GM18909 (cell line): ENCODE measurements at regions not wholly inside any gene's neighbourhood (a gene's known extent, or its start where the extent isn't known, plus 50 kb on each side); places are given as distances from the start of the nearest gene placed in this dataset.

Experiments
- ATAC-seq: cut with Tn5 transposase; IDR thresholded peaks from one replicate; pipeline ENCODE4 v1.9.1; 2021; ENCODE audit warnings: mild to moderate bottlenecking; ENCODE audit not compliant: unreplicated experiment, poor library complexity

DNA sequence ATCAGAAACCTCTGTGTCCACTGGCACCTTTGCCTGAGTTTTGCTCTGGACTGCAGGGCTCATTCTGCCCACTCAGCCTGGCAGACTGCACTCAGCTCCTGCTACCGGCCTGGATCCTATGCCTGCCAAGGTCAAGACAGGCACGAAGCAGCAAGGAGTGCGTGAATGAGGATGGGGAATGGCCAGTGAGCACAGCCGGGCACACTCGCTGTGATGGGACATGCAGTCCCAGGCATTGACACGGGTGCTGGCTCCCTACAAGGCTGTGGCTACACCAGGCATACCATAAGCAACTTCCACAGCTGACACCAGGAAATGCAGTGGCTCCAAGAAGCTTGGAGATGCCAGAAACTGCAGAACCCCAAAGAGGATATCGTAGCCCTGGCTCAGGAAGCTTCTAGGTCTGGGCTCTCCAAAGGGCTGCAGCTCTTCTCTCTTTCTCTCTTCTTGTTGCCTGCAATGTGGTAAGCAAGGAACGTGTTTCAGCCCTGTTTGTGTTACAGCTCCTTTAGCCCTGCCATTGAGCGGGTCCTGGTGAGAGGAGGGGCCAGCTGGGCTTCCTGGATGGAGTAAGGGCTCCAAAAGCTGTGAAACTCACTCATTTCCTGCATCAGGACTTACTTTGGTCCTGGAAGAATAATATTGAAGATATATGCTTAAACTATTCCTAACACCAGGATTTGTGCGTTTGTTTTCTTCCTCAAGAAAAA lies 832.6 kb upstream of the SLITRK5 start:
- ATAC-seq, result no peak

DNA sequence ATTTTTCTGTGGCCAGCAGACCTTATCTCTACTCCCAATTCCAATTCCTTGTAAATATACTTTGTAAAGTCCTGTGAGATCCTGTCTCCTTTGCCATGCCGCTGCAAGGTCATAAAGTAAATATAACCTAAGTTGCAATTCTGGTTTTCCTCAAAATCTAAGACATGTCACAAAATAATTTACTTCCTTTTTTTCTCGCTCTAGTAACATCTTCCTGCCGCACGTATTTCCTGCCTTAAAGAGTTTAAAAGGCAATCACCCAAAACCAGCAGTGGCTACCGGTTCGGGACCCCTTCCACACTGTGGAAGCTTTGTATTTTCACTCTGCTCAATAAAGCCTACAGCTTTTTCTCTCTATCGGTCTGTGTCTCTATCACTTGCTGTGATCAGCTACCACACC lies 832.0 kb upstream of the SLITRK5 start:
- no peak for ATAC-seq

DNA sequence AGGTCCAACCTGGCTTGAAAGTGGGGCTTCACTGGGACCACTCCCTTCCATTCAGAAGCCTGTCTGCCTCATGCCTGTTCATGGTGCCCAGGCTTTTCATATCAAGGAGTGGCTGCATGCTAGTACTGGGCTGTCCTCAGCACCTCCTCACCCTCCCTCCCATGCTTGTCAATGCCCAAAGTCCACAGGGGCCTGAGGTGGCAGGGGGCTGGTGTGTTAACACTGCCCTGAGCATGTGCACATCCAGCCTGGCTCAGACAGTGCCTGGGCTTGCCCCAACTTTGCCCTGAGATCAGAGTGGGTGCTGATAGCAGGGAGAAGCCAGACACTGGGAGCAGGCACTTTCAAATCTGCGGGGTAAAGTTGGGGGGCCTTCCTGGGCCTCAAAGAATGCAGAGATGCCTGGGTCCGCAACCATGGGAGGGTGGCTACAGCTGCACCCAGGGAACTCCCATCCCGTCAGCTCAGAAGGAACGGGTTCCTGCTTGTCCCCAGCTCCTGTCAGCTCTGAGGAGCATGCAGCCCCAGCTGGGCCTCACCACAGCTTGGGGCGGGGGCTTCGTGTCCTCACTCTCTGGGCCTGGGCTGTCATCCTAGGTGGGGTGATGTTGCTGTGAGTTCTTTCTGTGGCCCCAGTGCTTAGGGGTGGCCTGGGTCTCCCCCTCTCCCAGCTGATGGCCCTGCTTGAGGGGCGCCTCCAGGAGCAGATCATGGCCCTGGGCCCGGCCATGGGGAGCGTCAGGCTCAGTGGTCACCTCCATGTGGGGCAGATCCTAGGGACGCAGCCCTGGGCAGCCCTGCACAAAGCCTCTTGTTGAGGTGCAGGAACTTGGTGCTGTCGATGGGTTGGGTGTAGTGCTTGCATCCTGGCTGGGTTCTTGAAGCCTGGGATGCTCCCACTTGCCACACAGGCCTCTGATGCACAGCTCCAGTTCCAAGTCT lies 830.6 kb upstream of the SLITRK5 start:
- ATAC-seq, result no peak

DNA sequence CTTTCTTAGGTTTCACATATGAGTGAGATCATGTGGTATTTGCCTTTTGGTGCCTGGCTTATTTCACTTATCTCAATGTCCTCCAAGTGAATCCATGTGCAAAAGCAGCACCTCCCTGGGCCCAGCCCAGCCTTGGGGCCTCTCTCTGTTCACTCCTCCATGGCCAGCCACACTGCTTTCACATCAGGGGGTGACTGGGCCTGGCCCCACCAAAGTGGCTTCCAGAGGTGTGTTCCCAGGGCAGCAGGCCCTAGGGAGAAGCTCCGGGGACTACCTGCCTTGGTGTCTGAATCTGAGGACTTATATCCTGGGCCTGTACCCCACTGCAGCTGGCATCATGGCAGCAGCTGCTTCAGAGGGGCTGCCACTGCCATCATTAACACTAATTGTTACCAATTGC lies 829.9 kb upstream of the SLITRK5 start:
- no peak for ATAC-seq

DNA sequence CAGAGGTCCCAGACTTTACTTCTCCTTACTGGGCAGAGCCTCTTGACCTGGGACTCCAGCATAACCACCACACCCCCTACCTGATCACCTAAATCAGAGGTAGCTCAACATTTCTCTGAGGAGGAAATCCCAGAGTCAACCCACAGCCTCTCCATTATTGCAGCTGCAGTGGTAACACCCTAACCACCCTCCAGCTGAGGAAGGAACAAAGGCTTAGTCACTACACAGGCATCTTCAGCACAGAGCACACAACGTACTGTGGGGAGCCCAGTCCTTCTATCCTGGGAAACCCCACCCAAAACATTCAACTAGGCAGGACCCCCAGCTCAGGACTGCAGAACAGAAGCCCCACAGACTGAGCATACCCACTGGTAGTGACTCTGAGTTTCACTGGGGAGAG lies 824.7 kb upstream of the SLITRK5 start:
- no peak for ATAC-seq

DNA sequence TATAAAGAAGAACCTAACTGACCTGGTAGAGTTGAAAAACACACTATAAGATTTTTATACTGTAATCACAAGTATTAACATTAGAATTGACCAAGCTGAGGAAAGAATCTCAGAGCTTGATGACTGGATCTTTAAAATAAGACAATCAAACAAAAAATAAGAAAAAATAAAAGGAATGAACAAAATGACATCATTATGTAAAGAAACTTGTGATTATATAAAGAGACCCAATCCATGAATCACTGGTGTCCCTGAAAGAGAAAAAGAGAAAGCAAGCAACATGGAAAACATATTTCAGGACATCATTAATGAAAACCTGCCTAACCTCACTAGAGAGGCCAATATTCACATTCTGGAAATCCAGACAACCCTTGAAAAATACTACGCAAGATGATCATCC lies 822.5 kb upstream of the SLITRK5 start:
- ATAC-seq, result no peak

DNA sequence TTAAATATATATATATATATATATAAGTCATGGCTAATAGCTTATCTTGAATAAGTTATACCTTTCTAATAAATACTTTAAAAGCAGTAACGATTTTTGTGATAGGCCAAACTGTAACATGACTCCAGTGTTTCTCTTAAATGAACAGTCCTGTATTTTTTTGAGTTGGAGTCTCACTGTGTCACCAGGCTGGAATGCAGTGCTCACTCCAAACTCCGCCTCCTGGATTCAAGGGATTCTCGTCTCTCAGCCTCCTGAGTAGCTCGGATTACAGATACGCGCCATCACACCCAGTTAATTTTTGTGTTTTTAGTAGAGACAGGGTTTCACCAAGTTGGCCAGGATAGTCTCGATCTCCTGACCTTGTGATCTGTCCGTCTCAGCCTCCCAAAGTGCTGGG lies 814.2 kb upstream of the SLITRK5 start:
- no peak for ATAC-seq

DNA sequence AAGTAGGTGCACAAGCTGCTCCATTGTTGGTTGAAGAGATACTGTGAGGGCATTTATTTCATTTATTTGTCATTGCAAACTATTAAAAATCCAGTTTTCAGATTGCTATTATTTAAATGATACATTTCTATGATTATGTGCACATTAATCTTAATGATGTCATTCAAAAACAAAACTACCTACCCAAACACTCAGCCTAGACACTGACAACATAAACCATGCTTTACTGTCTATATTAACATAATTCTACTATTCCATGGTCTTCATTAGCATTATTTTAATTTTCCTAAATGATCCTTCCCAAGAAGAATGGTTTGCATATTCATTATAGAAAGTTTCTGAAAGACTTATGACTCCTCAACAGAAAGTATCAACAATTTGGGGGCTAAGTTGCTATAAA lies 813.0 kb upstream of the SLITRK5 start:
- ATAC-seq, result no peak

DNA sequence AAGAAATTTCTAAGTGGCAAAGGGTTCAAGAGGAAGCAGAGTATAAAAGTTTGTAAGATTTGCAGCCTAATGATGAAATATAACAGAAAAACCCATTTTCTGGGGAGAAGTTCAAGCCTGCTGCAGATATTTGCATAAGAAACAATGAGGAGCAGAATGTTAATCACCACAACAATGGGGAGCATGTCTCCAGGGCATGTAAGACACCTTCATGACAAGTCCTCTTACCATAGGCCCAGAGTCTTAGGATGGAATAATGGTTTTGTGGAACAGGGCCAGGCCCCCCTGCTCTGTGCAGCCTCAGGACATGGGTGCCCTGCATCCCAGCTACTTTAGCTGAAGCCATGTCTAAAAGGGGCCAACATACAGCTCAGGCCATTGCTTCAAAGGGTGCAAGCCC lies 809.0 kb upstream of the SLITRK5 start:
- ATAC-seq, result no peak

DNA sequence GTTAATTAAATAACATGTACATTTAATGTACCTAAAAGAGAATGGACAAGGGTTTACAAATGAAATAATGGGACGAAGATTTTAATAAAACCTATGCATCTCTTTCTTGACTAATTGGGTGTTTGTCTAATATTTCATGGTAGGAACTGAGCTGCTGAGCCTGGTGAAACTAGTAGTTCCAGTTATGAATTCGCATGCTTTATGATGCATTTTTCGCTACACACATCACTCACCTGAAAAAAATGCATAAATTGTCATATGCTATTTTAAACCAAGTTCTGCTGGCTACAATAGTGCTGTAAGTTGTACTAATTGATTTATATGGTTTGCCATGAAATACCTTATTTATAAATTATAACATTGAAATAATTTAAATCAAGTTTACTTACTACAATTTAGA lies 806.8 kb upstream of the SLITRK5 start:
- ATAC-seq, result no peak

DNA sequence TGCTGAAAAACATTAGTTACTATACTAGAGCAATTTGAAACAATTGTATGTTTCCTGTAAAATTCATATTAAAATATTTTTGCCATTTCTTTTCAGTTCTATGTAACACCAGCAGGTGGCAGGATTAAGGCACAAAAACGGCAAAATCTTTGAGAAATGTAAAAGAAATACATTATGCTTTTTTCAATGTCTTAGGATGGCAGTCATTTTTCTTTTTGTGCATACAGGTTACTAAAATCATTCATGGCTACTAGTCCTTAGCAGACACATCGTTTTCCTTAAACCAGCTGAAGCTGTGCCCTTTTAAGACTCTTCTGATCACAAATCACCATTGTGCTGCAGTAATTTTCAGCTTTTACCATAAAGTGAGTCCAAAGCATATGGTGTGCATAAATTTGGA lies 800.7 kb upstream of the SLITRK5 start:
- ATAC-seq, result no peak

DNA sequence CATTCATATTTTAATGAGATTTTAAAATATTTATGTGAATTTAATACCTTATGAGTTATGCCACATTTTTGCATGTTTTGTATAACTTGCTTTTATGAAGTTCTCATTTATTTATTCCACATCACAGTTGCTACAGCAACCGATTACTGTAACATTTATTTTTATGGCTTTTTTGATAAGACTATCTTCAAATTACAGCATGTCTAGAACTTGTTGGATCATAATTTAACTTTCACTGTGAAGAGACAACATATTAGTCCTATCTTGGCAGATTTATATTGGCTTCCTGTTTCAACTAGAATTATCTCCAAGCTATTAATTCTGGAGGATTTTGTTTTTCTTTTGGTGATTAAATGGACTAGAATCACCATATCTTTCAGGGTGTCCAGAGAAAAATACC lies 793.7 kb upstream of the SLITRK5 start:
- ATAC-seq, result no peak

DNA sequence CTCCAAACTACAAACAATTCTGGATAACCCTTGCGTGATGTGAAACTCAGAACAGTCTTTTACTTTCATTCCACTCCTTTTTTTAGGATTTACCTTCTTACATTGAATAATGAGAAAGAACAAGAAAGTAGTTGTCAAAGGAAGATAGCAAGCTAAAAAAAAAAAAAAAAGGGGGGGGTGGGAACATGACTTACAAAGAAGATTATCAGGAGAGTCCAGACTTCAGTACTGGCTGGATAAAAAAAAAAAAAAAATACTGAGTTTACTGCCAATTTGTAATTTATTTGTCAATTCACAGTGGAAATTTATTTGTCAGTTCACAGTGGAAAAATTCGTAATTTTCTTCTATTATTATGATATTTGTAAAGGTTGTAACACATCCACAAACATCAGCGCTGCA lies 792.4 kb upstream of the SLITRK5 start:
- no peak for ATAC-seq

DNA sequence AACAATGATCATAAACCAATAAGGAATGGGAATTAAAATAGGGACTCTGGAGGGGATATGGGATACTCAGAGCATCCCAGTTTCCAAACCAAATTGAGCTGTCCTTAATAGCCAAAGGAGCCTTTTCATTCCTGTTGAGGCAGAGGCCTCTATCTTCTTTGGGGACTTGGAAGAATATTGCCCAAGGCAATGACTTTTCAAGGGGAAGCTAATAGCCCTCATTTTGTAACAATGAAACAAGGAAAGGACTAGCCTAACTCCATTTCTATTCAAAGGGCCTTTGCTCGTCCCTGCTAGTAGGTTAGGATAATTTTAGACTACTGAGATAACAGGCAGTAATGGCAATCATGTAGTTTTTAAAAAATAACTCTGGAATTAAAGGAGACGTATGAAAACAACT lies 789.8 kb upstream of the SLITRK5 start:
- ATAC-seq, result no peak

DNA sequence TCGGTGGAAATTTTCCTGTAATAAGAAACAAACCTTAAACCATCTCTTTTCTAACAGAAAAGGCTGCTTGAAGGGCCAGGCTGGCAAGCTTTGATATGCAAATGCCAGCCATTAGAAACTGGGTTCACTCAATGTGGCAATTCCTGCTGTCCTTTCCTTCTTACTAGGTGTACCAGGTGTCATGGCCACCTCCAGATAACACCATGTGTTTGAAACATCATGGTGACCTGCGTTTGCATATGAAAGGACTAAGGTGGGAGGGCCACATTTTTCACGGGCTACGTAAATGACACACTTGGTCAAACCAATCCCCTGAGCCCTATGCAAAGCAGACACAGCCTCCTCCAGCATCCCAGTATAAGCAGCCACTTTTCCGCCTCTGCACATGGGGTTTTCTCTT lies 789.1 kb upstream of the SLITRK5 start:
- ATAC-seq, result no peak

DNA sequence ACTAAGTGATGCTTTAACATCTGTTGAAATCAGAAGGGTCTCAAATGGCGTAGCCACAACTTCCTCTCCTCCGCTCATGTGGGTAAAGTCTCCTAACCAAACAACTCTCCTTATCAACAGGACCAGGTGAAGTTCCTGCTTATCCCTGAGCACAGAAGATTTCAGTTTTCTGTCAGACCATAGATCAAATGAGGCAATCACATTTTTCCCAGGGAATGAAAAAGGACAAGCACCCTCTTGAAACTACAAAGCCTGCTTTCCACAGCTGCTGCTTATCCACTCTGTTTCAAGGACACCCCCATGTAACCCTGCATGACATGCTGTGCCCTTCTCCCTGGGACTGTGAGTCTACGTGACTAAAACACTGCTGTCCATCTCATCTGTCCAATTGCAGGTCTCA lies 788.3 kb upstream of the SLITRK5 start:
- ATAC-seq, result no peak

DNA sequence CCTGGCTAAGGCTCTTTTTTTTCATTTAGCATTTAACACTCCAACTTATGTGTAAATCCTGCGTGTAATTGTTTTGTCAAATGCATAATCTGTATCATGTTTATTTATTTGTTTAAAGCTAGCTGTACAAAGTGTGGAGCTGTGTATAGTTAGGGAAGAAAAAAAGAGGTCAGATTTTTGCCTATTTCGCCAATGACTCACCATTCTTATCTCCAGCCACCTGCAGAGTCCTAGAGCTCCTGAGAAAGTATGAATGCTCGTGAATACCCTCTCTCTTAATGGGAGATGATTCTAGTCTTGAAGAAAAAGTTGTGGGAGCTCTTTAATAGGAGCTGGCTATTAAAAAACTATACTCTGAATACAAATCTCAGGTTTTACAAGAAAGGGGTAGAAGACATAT lies 778.8 kb upstream of the SLITRK5 start:
- no peak for ATAC-seq

DNA sequence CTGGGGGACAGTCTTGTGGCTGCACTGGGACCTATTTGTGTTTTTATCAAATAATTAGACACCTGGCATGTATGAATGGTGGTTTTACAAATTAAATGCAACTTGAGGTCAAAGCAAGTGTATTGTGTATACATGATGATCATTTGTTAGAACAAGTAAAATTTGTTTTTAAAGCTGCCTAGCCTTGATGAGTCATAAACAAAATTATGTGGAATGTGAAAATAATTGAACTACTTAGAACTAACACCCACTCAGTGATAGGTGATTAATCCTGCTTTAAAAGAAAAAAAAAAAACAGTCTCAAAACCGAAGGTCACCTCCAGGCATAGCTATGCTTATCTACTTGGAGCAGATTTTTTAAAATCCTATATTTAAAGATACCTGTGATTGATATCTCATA lies 770.3 kb upstream of the SLITRK5 start:
- no peak for ATAC-seq

DNA sequence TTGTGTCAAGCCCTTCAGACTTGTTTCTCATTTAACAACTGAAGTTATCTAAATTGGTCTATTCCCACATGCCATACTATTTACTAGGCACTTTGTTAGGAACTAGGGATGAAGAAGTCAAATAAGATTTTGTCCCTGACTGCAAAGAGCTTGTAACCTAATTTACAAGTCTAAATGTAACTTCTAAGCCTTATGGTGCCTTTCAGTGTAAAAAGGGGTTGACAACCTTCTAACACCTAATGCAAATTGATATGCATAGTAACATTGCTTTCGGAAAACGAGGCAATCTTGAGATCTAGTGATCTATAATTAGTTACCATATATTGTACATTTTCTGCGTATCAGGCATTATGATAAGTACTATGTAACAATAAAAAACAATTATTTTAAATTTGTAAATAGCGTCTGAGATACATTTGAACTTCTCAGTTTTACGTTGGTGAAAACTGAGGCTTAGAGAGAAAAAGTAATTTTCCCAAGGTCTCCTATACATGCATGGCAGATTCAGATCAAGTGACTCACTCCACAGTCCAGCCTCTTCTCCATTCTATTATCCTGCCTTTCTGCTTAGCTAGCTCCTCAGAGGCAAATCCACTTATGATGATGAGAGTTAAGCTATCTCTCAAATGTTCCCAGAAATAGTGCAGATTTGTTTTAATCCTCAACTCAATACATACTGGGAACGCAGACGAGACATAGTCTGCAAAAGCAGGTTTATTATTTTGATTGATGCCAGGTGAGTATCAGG lies 764.9 kb upstream of the SLITRK5 start:
- ATAC-seq, result no peak

DNA sequence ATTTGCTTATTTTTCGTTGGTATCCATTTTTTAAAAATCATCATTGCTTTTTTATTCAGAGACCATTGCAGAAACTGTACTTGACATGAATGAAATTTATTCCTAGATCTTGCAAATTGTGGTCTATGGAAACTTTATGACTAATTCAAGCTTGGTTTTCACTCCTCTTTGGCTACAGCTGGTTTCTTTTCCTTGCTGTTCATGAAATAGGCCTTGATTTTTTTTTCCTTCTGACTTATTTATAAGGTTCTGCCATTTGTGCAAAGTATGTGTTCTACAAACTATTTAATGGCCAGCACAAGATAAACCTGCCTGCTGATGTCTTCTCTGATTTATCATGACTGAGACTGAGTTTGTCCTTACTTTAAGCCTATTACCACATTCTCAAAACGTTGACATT lies 764.0 kb upstream of the SLITRK5 start:
- no peak for ATAC-seq

DNA sequence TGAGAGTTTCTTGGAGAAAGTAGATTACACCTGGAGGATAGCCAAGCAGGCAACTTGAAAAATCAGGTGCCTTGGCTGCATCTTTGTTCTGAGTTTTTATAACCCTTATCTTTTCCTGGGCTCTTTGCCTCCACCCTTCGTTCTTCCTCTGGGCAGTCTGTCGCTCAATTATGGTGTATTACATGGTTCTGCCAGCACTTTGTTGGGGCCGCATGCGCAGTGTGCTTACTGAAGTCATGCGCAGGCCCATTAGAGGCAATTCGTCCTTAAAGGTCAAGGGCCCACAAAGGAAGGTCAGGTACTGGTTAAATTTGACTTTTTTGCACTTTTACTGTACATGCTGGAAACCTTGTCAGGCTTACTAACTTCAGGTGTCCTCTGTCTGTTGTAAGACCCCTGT lies 761.9 kb upstream of the SLITRK5 start:
- no peak for ATAC-seq
